NCI-H2107 treated with DMSO at 0.1 percent for 48 hours (cell line): ENCODE measurements at regions not wholly inside any gene's neighbourhood (a gene's known extent, or its start where the extent isn't known, plus 50 kb on each side); places are given as distances from the start of the nearest gene placed in this dataset.
A peak's percentile ranks its signal among the peaks of the same experiment; 100 is the strongest.

Experiments used
- DNase-seq: peaks from one replicate; lab custom pipeline; 2025; ENCODE audit not compliant: unreplicated experiment; lab: John Stamatoyannopoulos, UW

DNA sequence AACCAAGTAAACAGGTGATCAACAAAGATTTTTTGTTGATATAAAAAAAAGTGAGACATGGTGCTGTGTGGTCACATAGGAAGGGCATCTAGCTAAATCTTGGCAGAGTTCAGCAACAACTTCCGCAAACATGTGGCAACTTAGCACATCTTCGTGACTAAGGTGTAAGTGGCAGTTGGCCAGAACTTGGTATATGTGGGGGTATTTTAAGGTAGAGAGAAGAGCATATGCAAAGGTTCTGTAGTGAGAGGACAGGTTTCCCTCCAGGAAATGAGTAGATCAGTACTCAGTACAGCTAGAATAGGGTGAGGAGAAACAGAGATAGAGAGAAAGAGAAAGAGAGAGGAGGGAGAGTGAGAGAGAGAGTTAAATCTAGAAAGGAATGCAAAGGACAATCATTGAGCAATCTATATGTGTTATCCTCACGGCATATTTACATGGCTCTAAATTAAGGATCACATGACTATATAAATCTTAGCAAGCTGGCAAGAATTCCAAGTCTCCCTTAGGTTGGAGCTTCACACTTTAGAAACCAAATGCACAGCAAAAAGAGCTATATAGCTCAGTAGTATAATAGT, 227.7 kb upstream of the HMGA2 start:
- no peak for DNase-seq

DNA sequence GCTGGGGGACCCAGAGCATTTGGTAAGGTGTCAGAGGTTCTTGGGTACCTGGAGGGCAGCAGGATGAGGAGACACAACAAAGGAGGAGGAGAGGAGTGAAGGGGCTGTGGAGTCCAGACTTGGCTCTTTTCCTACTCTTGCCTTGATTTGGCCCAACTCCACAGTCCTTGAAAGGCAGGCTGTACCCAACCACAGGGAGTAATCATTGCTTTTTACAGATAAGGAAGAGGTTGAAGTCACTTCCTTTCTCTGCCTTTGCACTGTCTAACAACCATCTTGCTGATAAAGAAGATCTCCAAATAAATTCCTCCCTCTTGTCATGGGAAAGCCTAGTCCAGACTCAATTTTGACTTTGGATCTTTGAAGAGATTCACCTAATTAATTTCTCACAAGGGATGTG, 226.8 kb upstream of the HMGA2 start:
- no peak for DNase-seq

DNA sequence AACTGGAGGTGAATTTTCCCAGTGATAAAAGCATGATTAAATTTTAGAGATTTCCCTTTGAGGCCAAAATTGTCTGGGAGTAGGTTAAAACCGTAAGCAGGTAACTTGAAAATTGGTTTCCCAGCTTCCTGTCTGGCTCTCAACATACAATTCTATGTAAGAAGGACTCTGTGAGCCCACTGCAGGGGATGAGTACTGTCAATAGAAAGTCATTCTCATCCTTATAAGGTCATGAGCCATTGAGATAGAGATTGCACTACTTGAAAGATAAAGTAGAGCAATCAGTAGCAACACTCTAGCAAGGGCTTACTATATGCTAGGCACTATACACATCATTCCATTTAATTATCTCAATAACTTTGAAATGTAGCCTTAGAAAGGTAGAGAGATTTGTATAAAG, 225.6 kb upstream of the HMGA2 start:
- no peak for DNase-seq

DNA sequence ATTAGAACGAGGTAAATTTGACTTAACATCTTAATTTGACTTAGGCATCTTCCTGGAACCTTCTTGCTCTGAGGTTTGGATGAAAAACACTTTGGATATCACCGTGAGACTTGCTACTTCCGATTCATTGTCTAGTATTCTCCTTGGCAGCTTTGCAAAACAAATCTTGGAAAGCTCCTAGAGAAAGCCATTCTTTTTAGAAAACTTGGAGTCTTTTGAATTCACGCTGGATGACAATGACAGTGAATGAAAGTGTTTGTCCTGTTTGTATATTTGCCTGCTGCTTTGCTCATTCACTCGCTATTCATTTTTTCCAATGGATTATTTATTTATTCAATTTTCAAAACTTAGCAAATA, 222.1 kb upstream of the HMGA2 start:
- no peak for DNase-seq

DNA sequence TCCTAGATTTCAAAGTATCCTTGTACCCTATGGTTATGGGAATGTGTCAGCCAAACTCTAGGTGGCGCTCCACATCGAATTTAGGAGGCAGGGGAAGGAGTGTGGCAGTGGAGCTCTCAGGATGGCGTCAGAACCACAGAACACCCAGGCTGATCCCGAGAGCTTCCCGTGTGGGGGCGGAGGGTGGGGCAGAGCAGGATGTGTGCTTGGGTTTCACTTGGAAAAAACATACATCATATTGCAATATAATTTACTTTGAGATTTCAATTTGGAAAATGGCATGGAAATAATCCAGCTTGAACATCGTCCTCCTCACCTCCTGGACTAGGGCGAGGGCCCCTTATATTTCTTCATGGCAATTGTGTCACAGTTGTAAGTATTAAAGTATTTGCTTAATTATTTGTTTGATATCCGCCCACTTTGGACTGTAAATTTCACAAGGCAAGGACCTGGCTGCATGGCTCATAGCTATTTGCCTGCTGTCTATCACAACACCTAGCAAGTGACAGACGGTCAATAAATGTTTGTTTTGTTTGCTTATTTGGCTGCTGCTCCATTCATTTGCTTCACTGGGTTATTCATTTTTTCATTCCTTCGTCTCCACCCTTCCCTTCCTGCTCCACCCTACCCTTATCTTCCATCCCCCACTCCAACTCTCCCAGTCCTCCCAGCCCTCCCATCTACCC, 221.5 kb upstream of the HMGA2 start:
- peak; percentile 12 for DNase-seq

DNA sequence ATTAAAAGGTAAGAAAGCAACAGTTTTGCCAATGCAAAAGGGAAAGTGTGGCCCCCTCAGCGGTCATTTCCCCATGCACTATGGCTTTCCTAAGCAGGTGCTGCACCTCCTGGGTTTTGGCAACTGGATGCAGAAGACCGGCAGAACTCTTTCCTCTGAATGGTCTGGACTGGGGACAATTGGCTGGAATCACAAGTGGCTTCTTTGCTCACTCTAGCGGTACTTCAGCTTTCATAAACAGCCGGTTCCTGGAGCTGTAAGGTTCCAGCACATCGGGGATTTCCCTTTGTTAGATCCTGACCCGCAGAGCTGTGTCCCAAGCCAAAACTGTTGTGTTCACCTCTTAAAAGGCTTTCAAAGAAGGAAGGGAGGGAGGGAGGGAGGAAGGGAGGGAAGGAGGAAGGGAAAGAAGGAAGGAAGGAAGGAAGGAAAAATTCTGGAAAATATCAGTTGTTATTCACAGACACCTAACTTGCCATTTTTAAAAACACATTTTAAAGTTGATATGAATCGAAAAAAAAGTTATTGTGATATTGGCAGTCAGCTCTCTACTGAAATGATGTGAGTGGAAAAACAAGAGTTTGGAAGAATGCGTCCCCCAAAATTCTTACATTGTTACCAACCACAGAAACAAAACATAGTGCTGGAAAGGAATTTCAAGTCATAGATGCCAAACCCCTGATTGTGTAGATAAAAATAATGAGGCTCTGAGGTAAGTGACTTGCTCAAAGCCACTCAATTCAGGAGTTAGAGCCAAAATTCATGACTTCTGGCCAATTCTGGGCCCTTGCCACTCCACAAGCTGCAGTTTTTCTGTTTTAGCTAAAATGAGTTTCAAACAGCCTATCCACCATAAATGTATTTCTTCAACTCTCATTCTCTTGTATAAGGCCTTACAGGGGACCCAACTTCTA, 220.6 kb upstream of the HMGA2 start:
- no peak for DNase-seq

DNA sequence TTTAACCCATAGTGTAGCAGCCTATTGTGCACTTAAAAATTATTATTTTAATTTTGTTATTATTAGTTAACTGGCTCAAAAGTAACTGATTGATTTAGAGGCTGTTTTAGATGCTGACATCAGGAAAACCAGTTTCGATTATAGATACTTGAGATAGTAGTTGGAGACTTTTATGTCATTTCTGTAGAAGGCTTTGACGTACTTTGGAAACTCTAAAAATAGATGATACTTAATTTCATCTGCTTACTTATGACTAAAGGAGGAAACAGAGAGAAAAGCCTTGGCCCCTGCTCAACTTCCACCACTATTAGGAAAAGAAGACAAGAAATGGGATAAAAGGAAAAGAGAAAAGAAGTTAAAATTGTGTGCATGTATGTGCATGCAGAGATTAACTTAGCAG, 219.3 kb upstream of the HMGA2 start:
- no peak for DNase-seq

DNA sequence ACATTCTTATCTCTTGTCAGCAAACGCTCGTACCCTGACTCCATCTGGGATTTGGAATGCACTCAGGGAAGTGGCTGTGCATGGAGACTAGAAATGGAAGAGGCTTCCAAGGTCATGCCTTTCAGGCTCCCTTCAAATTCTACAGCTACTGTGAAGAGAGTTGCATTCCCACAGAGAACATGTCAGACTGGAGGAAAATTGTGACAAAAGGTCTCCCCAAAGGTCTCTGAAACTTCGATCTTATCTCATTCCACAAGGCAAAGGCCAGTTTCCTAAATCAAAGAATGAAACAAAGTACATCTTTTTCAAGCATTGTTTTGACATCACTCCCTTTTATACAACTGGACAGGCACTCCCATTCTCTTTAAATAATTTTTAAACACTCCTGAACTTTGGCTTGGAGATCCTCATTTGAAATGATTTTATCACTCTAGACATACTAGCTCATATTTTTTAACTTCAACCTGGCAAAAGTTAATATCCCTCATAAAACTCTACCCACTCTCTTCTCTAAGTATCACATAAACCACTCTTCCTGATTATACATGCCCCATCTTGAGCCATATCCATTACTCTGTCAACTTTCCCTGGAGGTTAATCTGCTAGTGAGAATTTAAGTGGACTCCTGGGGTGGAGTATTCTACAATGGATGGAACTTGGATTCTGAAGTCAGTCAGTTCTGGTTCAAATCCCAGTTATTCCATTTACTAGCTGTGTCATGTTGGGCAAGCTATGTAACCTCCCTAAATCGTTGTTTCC, 218.1 kb upstream of the HMGA2 start:
- DNase-seq: no peak

DNA sequence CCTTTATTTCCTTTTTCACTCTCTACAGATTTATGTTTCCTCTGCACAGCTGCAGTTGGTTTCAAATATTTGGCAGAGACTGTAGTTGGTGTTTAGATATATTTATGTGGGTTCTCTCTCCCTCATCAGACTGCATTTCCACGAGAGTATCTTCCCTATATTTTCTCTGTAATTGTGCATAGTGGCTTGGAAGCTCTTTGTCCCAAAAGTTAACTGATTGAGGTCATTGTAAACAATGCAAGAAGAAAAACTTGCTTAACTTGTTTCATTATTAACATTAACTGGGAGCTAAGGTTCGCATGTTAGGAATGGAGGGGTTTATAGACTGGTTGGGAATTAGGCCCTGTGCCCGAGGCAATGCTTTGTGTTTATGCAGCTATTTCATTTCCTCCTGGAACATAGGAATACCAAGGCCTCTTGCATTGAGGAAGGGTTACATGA, 216.9 kb upstream of the HMGA2 start:
- DNase-seq: no peak

DNA sequence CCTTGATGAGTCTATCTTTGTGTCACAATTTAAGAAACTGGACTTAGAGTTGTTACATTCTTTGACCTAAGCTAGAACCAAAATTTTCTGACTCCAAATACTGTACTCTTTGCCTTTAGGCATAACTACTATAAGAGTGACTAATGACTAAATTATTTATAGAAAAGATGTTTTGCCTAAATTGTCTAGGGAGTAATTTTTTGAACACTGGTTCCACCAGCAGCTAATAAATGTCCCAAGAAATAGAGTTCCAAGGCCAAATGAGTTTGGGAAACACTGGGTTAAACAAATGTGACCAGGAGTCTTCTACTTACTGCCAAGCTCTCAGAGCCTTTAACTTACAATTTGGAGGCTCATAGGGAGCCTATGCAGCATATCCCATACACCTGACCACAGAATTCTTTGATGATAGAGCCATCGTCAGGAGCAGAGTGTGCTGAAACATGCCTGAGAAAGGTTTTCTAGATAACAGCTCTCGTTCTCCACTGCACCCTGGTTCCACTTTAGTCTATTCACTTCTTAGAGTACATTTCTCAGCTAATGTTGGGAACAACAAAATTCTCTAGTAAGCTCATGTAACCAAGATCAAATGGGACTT, 215.9 kb upstream of the HMGA2 start:
- DNase-seq: no peak

DNA sequence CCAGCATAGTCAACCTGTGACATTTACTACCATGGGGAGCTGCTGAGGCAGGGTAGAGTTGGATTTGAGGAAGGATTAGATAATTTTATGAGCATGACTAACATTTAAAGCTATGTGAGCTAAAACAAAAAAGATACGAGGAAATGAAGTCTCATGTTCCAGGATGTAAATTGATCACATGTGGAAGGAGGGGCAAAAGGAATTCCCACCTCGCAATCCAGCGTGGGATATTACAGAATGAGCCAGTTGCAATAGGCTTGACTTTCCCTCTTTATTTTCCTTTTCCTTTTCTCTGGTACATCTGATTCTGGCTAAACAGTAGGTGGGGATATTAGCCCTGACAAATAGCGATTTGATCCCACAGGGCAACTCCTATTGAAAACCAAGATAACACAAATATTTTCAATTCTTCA, 214.9 kb upstream of the HMGA2 start:
- no peak for DNase-seq

DNA sequence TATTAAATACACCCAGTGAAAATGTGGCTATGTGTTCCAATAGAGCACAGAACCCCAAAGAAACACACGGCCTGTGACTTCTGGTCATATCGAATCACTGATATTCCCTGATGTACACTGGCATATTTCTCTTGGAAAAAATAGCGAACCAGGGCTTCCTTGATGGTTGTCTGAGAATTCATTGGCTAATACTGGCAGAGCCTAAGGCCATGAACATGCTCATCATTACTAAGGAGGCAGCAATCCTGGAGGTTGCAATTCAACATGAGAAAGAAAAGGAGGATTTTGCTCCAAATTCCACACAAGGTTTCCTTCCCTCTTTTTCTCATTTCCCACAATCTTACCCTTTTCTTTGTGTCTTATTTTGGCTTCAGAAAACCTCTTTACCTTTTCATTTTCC, 212.9 kb upstream of the HMGA2 start:
- no peak for DNase-seq

DNA sequence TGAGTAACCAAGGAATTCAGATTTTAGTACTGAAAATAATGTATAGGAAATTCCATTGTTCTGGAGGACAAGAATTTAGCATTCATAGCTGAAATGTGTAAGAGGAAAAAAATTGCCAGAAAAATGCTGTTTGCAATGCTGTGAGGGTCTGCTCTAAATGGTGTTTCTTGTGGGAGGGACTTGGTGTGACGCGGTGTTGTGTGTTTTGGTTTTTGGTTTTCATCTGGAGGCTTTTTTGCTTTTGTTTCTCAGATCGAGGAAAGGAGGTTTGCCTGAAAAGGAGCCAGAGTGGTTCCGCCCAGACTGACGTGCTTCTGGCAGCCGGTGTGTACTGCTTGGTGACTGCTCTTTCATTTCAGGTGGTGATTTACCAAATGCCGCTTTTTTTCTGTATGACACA, 211.8 kb upstream of the HMGA2 start:
- no peak for DNase-seq

DNA sequence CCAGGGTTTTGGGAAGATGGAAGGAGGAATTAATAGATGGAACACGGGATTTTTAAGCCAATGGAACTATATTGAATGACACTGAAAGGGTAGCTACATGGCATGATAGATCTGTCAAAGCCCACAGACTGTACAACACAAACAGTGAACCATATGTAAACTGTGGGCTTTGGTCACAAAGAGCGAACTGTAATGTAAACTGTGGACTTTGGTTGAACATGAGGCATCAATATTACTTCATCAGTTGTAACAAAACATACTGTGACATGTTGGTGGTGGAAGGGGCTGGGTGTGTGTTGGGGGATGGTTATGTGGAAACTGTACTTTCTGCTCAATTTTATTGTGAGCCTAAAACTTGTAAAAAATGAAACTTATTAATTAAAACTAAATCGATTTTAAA, 210.6 kb upstream of the HMGA2 start:
- no peak for DNase-seq

DNA sequence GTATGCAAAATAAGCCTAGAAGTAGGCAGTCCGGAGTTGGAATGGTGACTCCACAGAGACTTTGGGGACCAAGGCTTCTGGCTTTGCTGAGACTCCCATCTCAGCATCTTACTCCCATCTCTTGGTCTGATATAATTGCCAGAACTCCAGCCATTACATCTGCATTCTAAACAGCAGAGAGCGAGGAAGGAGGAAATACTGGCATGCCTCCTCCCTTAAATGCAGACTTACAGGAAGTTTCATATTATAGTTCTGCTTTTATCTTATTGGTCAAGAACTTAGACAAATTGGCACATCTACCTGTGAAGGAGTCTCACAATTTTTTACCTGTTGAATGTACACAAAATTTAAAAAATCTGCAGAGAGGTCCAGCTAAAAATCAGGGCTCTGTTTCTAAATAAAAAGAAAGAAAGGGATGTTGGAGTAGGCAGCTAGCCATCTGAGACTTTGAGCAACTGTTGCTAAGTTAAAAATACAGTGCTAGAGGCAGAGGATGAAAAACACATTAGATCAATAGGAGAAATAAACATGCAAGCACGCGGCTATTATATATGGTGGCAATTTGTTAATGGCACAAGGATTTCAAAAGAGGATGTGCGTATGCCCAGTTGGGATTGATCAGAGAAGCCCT, 209.9 kb upstream of the HMGA2 start:
- DNase-seq: no peak

DNA sequence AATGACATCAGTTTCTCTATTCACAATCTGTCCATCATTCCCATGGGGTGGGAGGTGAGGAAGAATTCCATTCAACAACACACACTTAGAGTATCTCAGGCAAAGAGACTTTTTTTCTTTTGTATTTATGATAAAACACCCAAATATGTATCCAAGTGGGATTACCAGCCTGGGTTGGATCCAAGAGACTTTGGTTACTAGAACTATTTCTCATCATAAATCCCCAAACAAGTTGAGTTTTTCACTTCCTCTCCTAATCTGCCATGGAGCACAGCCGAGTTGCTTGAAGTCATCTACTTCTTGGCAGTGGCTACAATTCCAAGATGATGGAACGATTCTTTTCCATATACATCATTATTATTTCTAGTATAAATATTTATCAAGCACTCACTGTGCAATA, 209.2 kb upstream of the HMGA2 start:
- no peak for DNase-seq

DNA sequence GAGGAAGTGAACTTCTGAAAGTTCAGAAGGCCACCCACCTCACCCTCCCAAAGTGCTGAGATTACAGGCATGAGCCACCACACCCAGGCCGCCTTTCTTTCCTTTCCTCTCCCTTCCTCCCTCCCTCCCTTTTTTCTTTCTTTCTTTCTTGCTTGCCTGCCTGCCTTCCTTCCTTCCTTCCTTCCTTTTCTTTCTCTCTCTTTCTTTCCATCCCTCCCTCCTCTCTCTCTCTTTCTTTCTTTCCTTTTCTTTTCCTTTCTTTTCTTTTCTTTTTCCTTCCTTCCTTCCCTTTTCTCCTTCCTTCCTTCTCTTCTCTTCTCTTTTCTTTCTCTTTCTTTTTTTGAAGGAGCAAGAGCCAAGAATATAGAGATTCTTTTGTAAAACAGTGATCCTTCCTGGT, 208.3 kb upstream of the HMGA2 start:
- no peak for DNase-seq

DNA sequence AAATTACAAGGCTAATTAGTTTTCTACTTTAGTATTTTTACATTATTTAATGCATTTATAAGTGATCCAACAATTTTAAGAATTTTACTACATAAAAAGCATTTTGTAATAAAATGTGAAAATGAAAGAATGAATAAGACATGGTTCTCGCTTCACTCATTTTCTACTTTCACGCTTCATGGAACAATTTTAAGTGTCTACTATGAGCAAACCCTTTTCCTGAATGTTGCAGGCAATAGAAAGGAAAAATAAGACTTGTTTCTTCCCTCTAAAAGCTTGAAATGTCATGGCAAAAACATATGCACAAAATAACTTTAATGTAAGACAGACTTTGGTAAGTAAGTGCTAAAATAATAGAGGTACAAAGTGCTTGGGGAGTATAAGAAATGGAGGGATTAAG, 205.7 kb upstream of the HMGA2 start:
- no peak for DNase-seq

DNA sequence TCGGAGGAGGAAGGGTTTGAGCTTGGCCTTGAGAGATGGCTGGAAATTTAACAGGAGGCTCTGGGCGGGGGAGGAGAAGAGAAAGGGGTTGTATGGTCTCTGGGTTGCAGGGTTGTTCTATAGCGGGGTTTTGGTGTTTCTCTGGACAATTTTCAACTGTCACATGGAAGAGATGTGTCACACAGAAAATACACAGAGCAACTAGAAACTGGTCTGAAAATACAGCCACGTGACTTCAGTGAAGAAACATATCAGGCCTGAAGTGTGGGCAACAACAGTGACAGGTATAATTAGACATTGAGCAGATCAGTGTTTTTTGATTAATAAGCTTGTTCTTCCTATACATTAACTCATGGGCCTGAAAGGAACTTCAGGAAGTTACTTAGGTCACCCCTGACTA, 205.3 kb upstream of the HMGA2 start:
- no peak for DNase-seq

DNA sequence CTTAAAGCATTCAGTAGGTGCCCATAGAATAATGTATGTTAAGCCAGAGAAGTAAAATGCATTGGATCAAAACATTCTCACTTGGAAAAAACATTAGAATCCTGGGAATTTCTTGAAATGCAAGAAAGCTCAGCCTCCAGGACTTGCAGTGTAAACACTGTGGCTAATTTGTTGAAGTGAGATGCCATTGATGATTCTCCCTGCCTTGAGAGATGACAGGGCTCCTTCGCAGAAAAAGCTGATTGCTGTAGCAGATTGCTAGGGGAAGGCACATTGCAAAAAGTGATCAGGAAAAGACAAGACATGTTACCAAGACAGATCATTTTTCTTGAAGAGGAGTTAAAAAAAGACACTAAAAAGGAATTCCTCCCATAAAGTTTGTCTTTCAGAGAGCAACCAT, 204.2 kb upstream of the HMGA2 start:
- no peak for DNase-seq

DNA sequence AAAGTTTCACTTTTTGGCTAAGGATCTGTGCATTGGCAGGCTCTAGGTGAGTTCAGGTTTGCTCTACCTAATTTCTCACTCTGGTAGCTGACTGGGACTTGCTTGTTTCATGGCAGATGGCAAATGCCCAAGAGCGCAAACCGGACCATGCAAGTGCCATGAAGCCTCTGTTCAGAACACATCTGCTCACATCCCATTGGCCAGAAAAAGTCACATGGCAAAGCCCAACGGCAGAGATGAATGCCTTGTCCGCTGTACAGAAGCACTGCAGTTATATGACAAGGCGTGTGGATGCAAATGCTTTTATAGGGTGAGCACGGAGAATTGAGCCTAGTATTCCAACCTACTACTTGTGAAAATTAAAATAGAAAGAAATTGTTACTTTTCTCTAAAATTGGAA, 202.2 kb upstream of the HMGA2 start:
- DNase-seq: no peak
